Activated CD8-positive, alpha-beta memory T cell treated with anti-CD3 and anti-CD28 coated beads, Interleukin-2, amount 10 ng/mL, durations not matched to agents 7 days and 5 days (primary cell): ENCODE measurements at regions not wholly inside any gene's neighbourhood (a gene's known extent, or its start where the extent isn't known, plus 50 kb on each side); places are given as distances from the start of the nearest gene placed in this dataset.

ENCODE experiments used
- ATAC-seq: fragments of 150-1000 bp; cut with Tn5 transposase; one replicate; pipeline ENCODE4 v1.10.0; 2021; ENCODE audit warnings: moderate library complexity
- CTCF ChIA-PET: fragments of 350-600 bp; sonication (Branson Sonifier 250); formaldehyde crosslinking; loops from one replicate; lab custom pipeline; 2021; ENCODE audit warnings: antibody characterized with exemption; lab: Charles Lee
- DNase-seq: peaks from one replicate; pipeline ENCODE4 v3.0.0-alpha.2; 2020
- H3K27ac Mint-ChIP-seq: one replicate; pipeline ENCODE4 v1.8.0; 2021; ENCODE audit warnings: mild to moderate bottlenecking, mixed read lengths
- H3K27me3 Mint-ChIP-seq: one replicate; pipeline ENCODE4 v1.8.0; 2021; ENCODE audit warnings: mixed read lengths
- H3K36me3 Mint-ChIP-seq: one replicate; pipeline ENCODE4 v1.8.0; 2021; ENCODE audit warnings: mild to moderate bottlenecking, mixed read lengths
- H3K4me1 Mint-ChIP-seq: one replicate; pipeline ENCODE4 v1.8.0; 2021; ENCODE audit warnings: mixed read lengths
- H3K4me3 Mint-ChIP-seq: one replicate; pipeline ENCODE4 v1.8.0; 2021; ENCODE audit warnings: mild to moderate bottlenecking, moderate library complexity, mixed read lengths
- H3K9me3 Mint-ChIP-seq: one replicate; pipeline ENCODE4 v1.8.0; 2022; ENCODE audit warnings: low read depth, mixed read lengths

GRCh38 chr4:144582975-144583374, 63.0 kb upstream of the HHIP start:
- DNase-seq (no peak), ATAC-seq (no peak)
- Mint-ChIP-seq H3K9me3 (no peaks in the 10 kb centered on the region), H3K36me3 (no peaks in the 10 kb centered on the region), H3K27ac (no peak overlapping the region), H3K27me3 (no peaks in the 10 kb centered on the region), H3K4me1 (no peaks in the 10 kb centered on the region), H3K4me3 (no peak overlapping the region)
- CTCF ChIA-PET = no interaction called here

- Mint-ChIP-seq H3K4me1 (no peaks in the 10 kb centered on the region), H3K36me3 (no peaks in the 10 kb centered on the region), H3K27ac (no peak overlapping the region), H3K4me3 (no peak overlapping the region), H3K27me3 (no peaks in the 10 kb centered on the region), H3K9me3 (no peaks in the 10 kb centered on the region)
- DNase-seq = no peak
- CTCF ChIA-PET = no interaction called here
- no peak for ATAC-seq
Measured at GRCh38 chr4:144583658-144584057, 62.3 kb upstream of the HHIP start.

- Mint-ChIP-seq H3K4me1 (no peaks in the 10 kb centered on the region), H3K27ac (no peak overlapping the region), H3K27me3 (no peaks in the 10 kb centered on the region), H3K9me3 (no peaks in the 10 kb centered on the region), H3K36me3 (no peaks in the 10 kb centered on the region), H3K4me3 (no peak overlapping the region)
- CTCF ChIA-PET = no interaction called here
- ATAC-seq (no peak), DNase-seq (no peak)
Measured at GRCh38 chr4:144584428-144584827, 61.5 kb upstream of the HHIP start.

GRCh38 chr4:144589512-144589911, 56.4 kb upstream of the HHIP start:
- CTCF ChIA-PET = no interaction called here
- Mint-ChIP-seq H3K27me3 (no peaks in the 10 kb centered on the region), H3K9me3 (no peaks in the 10 kb centered on the region), H3K4me1 (no peaks in the 10 kb centered on the region), H3K4me3 (no peak overlapping the region), H3K27ac (no peak overlapping the region), H3K36me3 (no peaks in the 10 kb centered on the region)
- ATAC-seq (no peak), DNase-seq (no peak)

- no peaks in the 10 kb centered on the region for H3K9me3 Mint-ChIP-seq
- H3K4me3 Mint-ChIP-seq = no peak overlapping the region
- no peaks in the 10 kb centered on the region for H3K27me3 Mint-ChIP-seq
- DNase-seq = no peak
- H3K4me1 Mint-ChIP-seq = no peaks in the 10 kb centered on the region
- no peak overlapping the region for H3K27ac Mint-ChIP-seq
- ATAC-seq = no peak
- no peaks in the 10 kb centered on the region for H3K36me3 Mint-ChIP-seq
- CTCF ChIA-PET = no interaction called here
Measured at GRCh38 chr4:144590020-144590419, 55.9 kb upstream of the HHIP start.

GRCh38 chr4:144591401-144591800, 54.6 kb upstream of the HHIP start:
- no peak overlapping the region for H3K27ac Mint-ChIP-seq

GRCh38 chr4:144592264-144592663, 53.7 kb upstream of the HHIP start:
- Mint-ChIP-seq H3K9me3 (no peaks in the 10 kb centered on the region), H3K4me1 (no peaks in the 10 kb centered on the region), H3K27me3 (no peaks in the 10 kb centered on the region), H3K4me3 (no peak overlapping the region), H3K27ac (no peak overlapping the region), H3K36me3 (no peaks in the 10 kb centered on the region)
- DNase-seq (no peak), ATAC-seq (no peak)
- CTCF ChIA-PET = no interaction called here

More at GRCh38 chr4:144591401-144591800, 54.6 kb upstream of the HHIP start:
- no peak for DNase-seq
- Mint-ChIP-seq H3K4me3 (no peak overlapping the region), H3K4me1 (no peaks in the 10 kb centered on the region), H3K36me3 (no peaks in the 10 kb centered on the region), H3K9me3 (no peaks in the 10 kb centered on the region), H3K27me3 (no peaks in the 10 kb centered on the region)
- CTCF ChIA-PET = no interaction called here
- ATAC-seq = no peak

GRCh38 chr4:144594471-144594986, 51.4 kb upstream of the HHIP start:
- CTCF ChIA-PET = no interaction called here
- H3K36me3 Mint-ChIP-seq = no peaks in the 10 kb centered on the region
- no peak overlapping the region for H3K27ac Mint-ChIP-seq
- H3K27me3 Mint-ChIP-seq = no peaks in the 10 kb centered on the region
- no peaks in the 10 kb centered on the region for H3K9me3 Mint-ChIP-seq
- no peak overlapping the region for H3K4me3 Mint-ChIP-seq
- DNase-seq (no peak), ATAC-seq (no peak)
- no peaks in the 10 kb centered on the region for H3K4me1 Mint-ChIP-seq

GRCh38 chr4:144595681-144596080, 50.3 kb upstream of the HHIP start:
- Mint-ChIP-seq H3K4me1 (no peaks in the 10 kb centered on the region), H3K36me3 (no peaks in the 10 kb centered on the region), H3K27ac (no peak overlapping the region), H3K4me3 (no peak overlapping the region), H3K27me3 (no peaks in the 10 kb centered on the region), H3K9me3 (no peaks in the 10 kb centered on the region)
- no peak for ATAC-seq
- no peak for DNase-seq
- CTCF ChIA-PET = no interaction called here
